ENCODE measurements at regions not wholly inside any gene's neighbourhood (a gene's known extent, or its start where the extent isn't known, plus 50 kb on each side); places are given as distances from the start of the nearest gene placed in this dataset.

DNA sequence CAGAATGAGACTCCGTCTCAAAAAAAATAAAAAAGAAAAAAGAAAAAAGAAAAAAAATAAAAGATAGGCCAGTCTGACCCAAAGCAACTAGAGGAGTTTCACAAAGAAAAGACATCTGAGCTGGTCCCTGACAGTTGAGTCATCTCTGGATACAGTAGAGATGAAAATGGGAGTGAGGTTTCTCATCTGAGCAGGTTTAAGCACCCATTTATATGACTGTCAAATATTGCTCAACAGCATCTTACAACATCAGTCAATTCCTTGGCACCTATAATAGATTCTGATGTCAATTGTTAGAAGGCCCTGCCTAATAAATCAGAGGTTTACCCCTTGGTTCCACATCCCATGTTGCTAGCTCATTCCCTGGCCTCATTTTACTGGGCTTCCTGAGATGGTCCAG, 490.5 kb downstream of the MAGEE1 start:
- ChIA-PET CTCF (no interaction called here), POLR2A (no interaction called here)
- H3K9me3 ChIP-seq (ENCODE audit: control insufficient read depth, insufficient read depth, low read depth, low read length): no peaks in the 10 kb centered on the region
- H3K4me3 ChIP-seq (ENCODE audit: low read depth, low read length): no peak overlapping the region
- H3K36me3 ChIP-seq (ENCODE audit: control insufficient read depth in 2 of 2, insufficient read depth in 1 of 2, low read length in 2 of 2): no peaks in the 10 kb centered on the region
- no peak for TF ChIP-seq ZNF248 (tag by site-specific recombination; IDR thresholded peaks at IDR 0.05)
- no peak for TF ChIP-seq ZNF621 (tag by site-specific recombination; IDR thresholded peaks at IDR 0.05)
- no peak for TF ChIP-seq SALL2 (tag by site-specific recombination; IDR thresholded peaks at IDR 0.05; ENCODE audit: borderline replicate concordance)
- TF ChIP-seq ZFHX2 (tag by site-specific recombination; conservative IDR thresholded peaks at IDR 0.05): no peak
- TF ChIP-seq, protein P1, sequence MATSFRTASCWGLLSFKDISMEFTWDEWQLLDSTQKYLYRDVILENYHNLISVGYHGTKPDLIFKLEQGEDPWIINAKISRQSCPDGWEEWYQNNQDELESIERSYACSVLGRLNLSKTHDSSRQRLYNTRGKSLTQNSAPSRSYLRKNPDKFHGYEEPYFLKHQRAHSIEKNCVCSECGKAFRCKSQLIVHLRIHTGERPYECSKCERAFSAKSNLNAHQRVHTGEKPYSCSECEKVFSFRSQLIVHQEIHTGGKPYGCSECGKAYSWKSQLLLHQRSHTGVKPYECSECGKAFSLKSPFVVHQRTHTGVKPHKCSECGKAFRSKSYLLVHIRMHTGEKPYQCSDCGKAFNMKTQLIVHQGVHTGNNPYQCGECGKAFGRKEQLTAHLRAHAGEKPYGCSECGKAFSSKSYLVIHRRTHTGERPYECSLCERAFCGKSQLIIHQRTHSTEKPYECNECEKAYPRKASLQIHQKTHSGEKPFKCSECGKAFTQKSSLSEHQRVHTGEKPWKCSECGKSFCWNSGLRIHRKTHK (tag by site-specific recombination; IDR thresholded peaks at IDR 0.05): no peak
- TF ChIP-seq SP3 (tag by site-specific recombination; IDR thresholded peaks at IDR 0.05): no peak
- no peak for TF ChIP-seq ZNF423 (tag by site-specific recombination; IDR thresholded peaks at IDR 0.05)
- TF ChIP-seq ZFP37 (tag by site-specific recombination; IDR thresholded peaks at IDR 0.05): no peak
- TF ChIP-seq ZNF138 (tag by site-specific recombination; IDR thresholded peaks at IDR 0.05; ENCODE audit: borderline replicate concordance): no peak
- no peak for TF ChIP-seq TRIM28 (IDR thresholded peaks at IDR 0.05; ENCODE audit: borderline replicate concordance, low read length)
- TF ChIP-seq ZNF837 (tag by site-specific recombination; IDR thresholded peaks at IDR 0.05): no peak
- no peak for TF ChIP-seq ZNF311 (tag by site-specific recombination; IDR thresholded peaks at IDR 0.05; ENCODE audit: borderline replicate concordance)
- no peak for TF ChIP-seq ZNF341 (tag by site-specific recombination; IDR thresholded peaks at IDR 0.05; ENCODE audit: low read depth)
- TF ChIP-seq GLI4 (tag by site-specific recombination; IDR thresholded peaks at IDR 0.05): no peak
- no peak for TF ChIP-seq ZXDB (tag by site-specific recombination; IDR thresholded peaks at IDR 0.05)
- TF ChIP-seq ZSCAN16 (tag by site-specific recombination; IDR thresholded peaks at IDR 0.05): no peak
- TF ChIP-seq, protein P2, sequence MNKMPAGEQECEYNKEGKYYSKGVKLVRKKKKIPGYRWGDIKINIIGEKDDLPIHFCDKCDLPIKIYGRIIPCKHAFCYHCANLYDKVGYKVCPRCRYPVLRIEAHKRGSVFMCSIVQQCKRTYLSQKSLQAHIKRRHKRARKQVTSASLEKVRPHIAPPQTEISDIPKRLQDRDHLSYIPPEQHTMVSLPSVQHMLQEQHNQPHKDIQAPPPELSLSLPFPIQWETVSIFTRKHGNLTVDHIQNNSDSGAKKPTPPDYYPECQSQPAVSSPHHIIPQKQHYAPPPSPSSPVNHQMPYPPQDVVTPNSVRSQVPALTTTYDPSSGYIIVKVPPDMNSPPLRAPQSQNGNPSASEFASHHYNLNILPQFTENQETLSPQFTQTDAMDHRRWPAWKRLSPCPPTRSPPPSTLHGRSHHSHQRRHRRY (tag by site-specific recombination; IDR thresholded peaks at IDR 0.05): no peak
- H3K4me1 ChIP-seq (ENCODE audit: control insufficient read depth, insufficient read depth, low read length): no peaks in the 10 kb centered on the region
- no peak overlapping the region for H3K27ac ChIP-seq (ENCODE audit: extremely low read depth, low read depth, low read length)

DNA sequence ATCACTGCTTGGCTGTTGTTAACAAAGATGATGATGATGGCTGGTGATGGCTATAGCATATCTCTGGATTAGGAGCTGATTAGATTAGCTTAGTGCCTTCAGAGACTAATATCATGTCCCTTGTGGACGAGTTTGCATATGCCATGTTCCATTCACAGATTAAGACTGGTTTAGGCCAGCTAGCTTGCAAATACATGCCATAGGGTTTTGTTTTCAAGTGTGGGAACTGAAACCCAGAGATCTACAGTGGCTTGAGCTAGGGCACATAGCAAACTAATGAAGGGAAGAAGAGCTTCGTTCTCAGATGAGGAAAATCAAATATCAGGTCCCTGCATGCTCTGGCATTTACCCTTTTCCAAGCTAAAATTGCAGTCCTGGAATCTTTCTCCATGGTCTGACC, 492.3 kb downstream of the MAGEE1 start:
- Histone ChIP-seq H3K36me3 (ENCODE audit: control insufficient read depth in 2 of 2, insufficient read depth in 1 of 2, low read length in 2 of 2) (no peaks in the 10 kb centered on the region), H3K4me3 (ENCODE audit: low read depth, low read length) (no peak overlapping the region), H3K4me1 (ENCODE audit: control insufficient read depth, insufficient read depth, low read length) (no peaks in the 10 kb centered on the region), H3K27ac (ENCODE audit: extremely low read depth, low read depth, low read length) (no peak overlapping the region), H3K9me3 (ENCODE audit: control insufficient read depth, insufficient read depth, low read depth, low read length) (no peaks in the 10 kb centered on the region)
- POLR2A ChIA-PET: no interaction called here
- TF ChIP-seq ZNF837 (tag by site-specific recombination; IDR thresholded peaks at IDR 0.05) (no peak), PRDM1 (tag by site-specific recombination; IDR thresholded peaks at IDR 0.05) (no peak), ZNF341 (tag by site-specific recombination; IDR thresholded peaks at IDR 0.05; ENCODE audit: low read depth) (no peak), SCRT2 (tag by site-specific recombination; IDR thresholded peaks at IDR 0.05) (no peak), ZNF324 (tag by site-specific recombination; IDR thresholded peaks at IDR 0.05) (no peak), ZBTB17 (tag by site-specific recombination; IDR thresholded peaks at IDR 0.05) (no peak)
- TF ChIP-seq, protein P3, sequence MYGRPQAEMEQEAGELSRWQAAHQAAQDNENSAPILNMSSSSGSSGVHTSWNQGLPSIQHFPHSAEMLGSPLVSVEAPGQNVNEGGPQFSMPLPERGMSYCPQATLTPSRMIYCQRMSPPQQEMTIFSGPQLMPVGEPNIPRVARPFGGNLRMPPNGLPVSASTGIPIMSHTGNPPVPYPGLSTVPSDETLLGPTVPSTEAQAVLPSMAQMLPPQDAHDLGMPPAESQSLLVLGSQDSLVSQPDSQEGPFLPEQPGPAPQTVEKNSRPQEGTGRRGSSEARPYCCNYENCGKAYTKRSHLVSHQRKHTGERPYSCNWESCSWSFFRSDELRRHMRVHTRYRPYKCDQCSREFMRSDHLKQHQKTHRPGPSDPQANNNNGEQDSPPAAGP (tag by site-specific recombination; IDR thresholded peaks at IDR 0.05): no peak
- CTCF ChIA-PET: no interaction called here
